ENCODE measurements at regions not wholly inside any gene's neighbourhood (a gene's known extent, or its start where the extent isn't known, plus 50 kb on each side); places are given as distances from the start of the nearest gene placed in this dataset.
"Not testable (repeated sequence)": the region's sequence is repeated elsewhere in the genome, so short reads cannot be mapped to it uniquely, and the experiment has no call there.

DNA sequence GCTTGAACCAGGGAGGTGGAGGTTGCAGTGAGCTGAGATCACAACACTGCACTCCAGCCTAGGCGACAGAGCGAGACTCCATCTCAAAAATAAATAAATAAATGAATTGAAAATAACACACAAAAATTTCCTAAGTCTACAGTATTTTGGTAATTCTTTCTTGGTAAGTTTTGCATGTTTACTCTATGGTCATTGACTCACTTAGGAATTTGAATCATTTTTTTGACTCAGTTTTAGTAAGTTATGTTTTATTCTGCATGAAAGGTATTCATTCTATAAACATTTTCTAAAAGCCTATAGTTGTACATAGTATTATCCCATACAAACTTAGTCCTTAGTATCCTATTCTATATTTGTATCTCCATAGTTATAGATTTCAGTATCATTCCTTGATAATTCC, 772.9 kb upstream of the SLIT2 start:
- no peak overlapping the region for H3K4me3 Mint-ChIP-seq
- H3K27ac Mint-ChIP-seq: no peak overlapping the region
- H3K27me3 Mint-ChIP-seq: no peaks in the 10 kb centered on the region
- H3K36me3 Mint-ChIP-seq: no peaks in the 10 kb centered on the region
- no peaks in the 10 kb centered on the region for H3K9me3 Mint-ChIP-seq
- ATAC-seq (ENCODE audit: low read depth) (no peak), DNase-seq (ENCODE audit: low spot score in 2 of 2) (no peak)
- no peaks in the 10 kb centered on the region for H3K4me1 Mint-ChIP-seq

DNA sequence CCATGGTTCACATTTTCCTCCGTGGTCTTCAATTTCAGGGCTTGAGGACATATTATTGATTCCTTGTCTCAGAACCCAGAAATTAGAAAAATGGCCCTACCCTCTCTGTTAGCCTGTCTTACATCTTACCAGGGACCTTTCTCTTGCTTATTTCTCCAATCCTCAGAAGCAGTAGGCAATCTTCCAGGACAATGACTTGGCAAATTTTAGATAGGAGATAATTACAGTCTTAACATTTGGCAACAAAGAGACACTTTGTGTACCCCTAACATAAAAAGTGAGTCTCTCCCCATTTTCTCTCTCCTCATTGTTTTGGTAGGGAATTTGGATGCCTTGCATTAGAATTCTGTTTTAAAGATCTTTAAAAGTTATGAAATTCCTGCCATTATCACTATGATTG, 778.1 kb upstream of the SLIT2 start:
- Mint-ChIP-seq H3K36me3 (no peaks in the 10 kb centered on the region), H3K9me3 (peaks cover 3% of the 10 kb centered on the region), H3K4me3 (no peak overlapping the region), H3K27me3 (no peaks in the 10 kb centered on the region), H3K27ac (no peak overlapping the region), H3K4me1 (no peaks in the 10 kb centered on the region)
- no peak for DNase-seq (ENCODE audit: low spot score in 2 of 2)
- no peak for ATAC-seq (ENCODE audit: low read depth)

DNA sequence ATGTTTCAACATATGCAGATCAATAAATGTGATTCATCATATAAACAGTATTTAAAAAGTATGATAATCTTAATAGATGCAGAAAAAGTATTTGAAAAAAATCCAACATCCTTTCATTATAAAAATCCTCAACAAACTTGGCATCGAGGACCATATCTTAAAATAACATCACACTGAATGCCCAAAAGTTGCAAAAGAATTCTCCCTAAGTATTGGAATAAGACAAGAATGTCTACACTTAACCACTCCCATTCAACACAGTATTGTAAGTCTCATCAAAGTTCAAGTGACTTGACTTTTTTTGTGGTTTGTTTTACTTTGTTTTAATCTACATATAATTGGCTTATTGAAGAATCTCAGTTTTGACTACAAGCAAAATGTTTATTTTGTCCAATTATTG, 779.0 kb upstream of the SLIT2 start:
- no peak for ATAC-seq (ENCODE audit: low read depth)
- H3K4me1 Mint-ChIP-seq: no peaks in the 10 kb centered on the region
- peaks cover 3% of the 10 kb centered on the region for H3K9me3 Mint-ChIP-seq
- no peaks in the 10 kb centered on the region for H3K27me3 Mint-ChIP-seq
- no peak overlapping the region for H3K4me3 Mint-ChIP-seq
- H3K27ac Mint-ChIP-seq: no peak overlapping the region
- H3K36me3 Mint-ChIP-seq: no peaks in the 10 kb centered on the region
- DNase-seq (ENCODE audit: low spot score in 2 of 2): no peak

DNA sequence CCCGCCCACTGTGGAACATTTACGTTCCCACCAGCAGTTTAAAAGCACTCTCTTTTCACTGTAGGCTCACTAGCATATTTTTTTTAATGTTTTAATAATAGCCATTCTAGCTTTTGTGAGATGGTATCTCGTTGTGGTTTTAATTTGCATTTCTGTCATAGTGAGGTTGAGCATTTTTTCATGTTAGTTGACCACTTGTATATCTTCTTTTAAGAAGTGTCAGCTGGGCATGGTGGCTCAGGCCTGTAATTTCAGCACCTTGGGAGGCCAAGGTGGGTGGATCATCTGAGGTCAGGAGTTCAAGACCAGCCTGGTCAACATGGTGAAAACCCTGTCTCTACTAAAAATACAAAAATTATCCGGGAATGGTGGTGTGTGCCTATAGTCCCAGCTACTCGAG, 781.7 kb upstream of the SLIT2 start:
- not testable (repeated sequence) for ATAC-seq (ENCODE audit: low read depth)

DNA sequence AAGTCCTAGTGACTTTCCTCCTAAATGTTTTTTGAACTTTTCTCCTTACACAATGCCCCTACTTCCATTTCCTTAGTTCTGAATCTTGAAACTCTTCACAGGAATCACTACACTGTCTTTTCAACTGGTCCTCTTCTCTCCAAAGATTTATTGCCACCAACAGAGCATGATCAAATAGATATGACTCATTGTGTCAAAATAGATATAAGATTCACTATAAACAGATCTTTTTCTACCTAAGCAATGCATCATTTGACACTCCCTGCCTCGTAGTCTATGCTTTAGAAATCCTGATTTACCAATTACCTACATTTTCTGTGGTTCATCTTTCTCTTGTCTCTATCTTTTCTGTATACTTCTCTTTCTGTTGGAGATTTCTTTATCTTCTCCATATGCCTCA, 789.6 kb upstream of the SLIT2 start:
- DNase-seq (ENCODE audit: low spot score in 2 of 2) (no peak), ATAC-seq (ENCODE audit: low read depth) (no peak)
- Mint-ChIP-seq H3K4me3 (no peak overlapping the region), H3K27ac (no peak overlapping the region), H3K4me1 (no peaks in the 10 kb centered on the region), H3K36me3 (no peaks in the 10 kb centered on the region), H3K27me3 (no peaks in the 10 kb centered on the region), H3K9me3 (peaks cover 6% of the 10 kb centered on the region)

More for the DNA sequence above, 781.7 kb upstream of the SLIT2 start:
- H3K4me3 Mint-ChIP-seq; H3K4me1 Mint-ChIP-seq; H3K36me3 Mint-ChIP-seq; DNase-seq (ENCODE audit: low spot score in 2 of 2); H3K27me3 Mint-ChIP-seq; H3K27ac Mint-ChIP-seq; H3K9me3 Mint-ChIP-seq: not testable (repeated sequence)

DNA sequence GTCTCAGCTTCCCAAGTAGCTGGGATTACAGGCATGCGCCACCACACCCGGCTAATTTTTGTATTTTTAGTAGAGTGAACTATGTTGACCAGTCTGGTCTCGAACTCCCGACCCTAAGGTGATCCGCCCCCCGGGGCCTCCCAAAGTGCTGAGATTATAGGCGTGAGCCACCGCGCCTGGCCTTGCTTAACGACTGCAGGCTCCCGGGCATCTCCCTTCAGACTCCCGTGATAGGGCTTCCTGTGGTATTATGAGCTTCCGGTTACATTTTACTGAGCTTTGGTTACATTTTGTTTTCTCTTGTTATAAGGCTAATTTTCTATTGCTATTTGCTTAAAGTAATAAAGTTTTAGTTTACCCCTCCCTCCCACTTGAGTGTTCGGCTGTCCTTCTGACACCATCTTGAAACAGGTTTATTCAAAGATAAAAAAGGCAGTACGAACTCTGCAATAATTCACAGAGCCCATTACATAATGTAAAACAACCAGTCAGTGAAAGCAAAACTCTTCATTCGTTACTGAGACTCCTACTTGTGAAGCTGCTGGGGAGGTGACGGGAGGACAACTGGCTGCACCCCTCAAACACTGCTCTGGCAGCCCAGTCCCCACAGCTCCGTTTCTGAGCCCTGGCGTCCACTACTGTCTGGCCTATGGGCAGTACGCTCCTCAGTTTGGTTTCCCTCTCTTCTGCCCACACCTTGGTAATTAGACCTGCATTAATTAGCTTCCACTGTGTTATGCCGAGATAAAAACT, 795.7 kb upstream of the SLIT2 start:
- Mint-ChIP-seq H3K9me3 (peaks cover 9% of the 10 kb centered on the region), H3K27me3 (no peaks in the 10 kb centered on the region), H3K4me1 (no peaks in the 10 kb centered on the region), H3K36me3 (no peaks in the 10 kb centered on the region), H3K4me3 (no peak overlapping the region), H3K27ac (no peak overlapping the region)
- DNase-seq (ENCODE audit: low spot score in 2 of 2) (no peak), ATAC-seq (ENCODE audit: low read depth) (no peak)

DNA sequence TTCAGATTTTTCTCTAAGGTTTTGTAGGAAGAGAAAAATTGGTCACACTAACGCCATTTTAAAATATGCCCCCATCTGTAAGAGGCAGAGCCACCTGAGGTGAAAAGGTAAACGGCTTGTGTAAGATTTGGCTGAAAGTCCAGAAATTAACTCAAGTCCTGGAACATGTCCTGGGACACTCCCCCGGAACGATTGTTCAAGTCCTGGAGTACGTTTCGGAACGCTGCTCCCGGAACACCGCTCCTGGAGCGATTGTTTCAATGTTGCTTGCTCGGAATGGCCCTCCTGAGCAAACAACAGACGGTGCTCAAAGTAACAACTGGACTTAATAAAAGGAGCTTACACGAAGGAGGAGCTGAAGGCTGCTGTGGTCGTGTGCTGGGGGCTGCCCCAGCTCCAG, 796.5 kb upstream of the SLIT2 start:
- peaks cover 6% of the 10 kb centered on the region for H3K9me3 Mint-ChIP-seq
- no peaks in the 10 kb centered on the region for H3K36me3 Mint-ChIP-seq
- DNase-seq (ENCODE audit: low spot score in 2 of 2) (no peak), ATAC-seq (ENCODE audit: low read depth) (no peak)
- H3K4me1 Mint-ChIP-seq: no peaks in the 10 kb centered on the region
- H3K27me3 Mint-ChIP-seq: no peaks in the 10 kb centered on the region
- H3K27ac Mint-ChIP-seq: no peak overlapping the region
- no peak overlapping the region for H3K4me3 Mint-ChIP-seq

DNA sequence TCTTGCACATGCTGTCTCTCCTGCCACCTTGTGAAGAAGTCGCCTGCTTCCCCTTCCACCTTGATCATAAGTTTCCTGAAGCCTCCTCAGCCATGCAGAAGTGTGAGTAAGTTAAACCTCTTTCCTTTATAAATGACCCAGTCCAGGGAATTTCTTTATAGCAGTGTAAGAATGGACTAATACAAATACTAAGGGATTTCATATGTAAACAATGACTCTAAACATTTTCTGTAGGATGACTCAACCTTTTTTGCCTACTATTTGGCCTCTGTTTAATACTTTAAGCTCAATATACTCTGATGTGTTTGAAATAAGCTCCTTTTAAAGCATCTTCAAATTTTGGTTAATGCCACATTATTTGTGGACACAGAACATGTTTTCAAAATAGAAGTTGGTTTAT, 813.5 kb upstream of the SLIT2 start:
- no peak for DNase-seq (ENCODE audit: low spot score in 2 of 2)
- no peak for ATAC-seq (ENCODE audit: low read depth)

DNA sequence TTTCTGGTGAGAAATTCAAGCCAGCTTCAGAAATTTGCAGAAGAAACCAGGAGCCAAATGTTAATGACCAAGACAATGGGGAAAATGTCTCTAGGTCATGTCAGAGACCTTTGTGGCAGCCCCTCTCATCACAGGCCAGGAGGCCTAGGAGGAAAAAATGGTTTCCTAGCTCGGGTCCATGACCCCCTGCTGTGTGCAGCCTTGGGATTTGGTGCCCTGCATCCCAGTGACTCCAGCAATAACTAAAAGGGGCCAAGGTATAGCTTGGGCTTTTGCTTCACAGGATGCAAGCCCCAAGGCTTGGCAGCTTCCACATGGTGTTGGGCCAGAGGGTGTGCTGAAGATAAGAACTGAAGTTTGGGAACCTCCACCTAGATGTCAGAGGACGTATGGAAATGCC, 814.7 kb upstream of the SLIT2 start:
- H3K27ac Mint-ChIP-seq: no peak overlapping the region
- H3K4me3 Mint-ChIP-seq: no peak overlapping the region
- no peaks in the 10 kb centered on the region for H3K36me3 Mint-ChIP-seq
- DNase-seq (ENCODE audit: low spot score in 2 of 2) (no peak), ATAC-seq (ENCODE audit: low read depth) (no peak)
- H3K4me1 Mint-ChIP-seq: no peaks in the 10 kb centered on the region
- H3K27me3 Mint-ChIP-seq: no peaks in the 10 kb centered on the region
- peaks cover 4% of the 10 kb centered on the region for H3K9me3 Mint-ChIP-seq

More for the DNA sequence above, 813.5 kb upstream of the SLIT2 start:
- Mint-ChIP-seq H3K4me3 (no peak overlapping the region), H3K27ac (no peak overlapping the region), H3K9me3 (peaks cover 4% of the 10 kb centered on the region), H3K4me1 (no peaks in the 10 kb centered on the region), H3K36me3 (no peaks in the 10 kb centered on the region), H3K27me3 (no peaks in the 10 kb centered on the region)

DNA sequence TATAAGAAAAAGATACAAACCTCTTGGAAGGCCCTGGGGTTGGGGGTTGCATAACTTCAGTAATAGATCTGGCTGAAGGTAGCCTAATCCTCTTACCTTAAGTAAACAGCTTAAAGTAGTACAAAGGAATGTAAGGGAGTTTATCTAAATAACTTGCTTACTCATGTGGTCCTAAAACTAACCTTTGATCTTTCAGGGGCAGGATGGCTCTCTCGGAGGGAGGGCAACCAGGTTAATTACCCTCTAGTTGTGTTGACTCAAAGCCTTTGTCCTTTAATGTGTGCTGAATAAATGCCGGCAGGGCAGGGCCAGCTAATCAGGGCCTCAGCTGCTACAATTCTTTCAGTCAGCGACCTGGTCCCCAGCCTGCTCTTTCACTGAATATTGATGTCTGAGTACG, 822.0 kb upstream of the SLIT2 start:
- peaks cover 5% of the 10 kb centered on the region for H3K9me3 Mint-ChIP-seq
- no peak for ATAC-seq (ENCODE audit: low read depth)
- no peak overlapping the region for H3K4me3 Mint-ChIP-seq
- DNase-seq (ENCODE audit: low spot score in 2 of 2): no peak
- no peak overlapping the region for H3K27ac Mint-ChIP-seq
- no peaks in the 10 kb centered on the region for H3K27me3 Mint-ChIP-seq
- no peaks in the 10 kb centered on the region for H3K36me3 Mint-ChIP-seq
- no peaks in the 10 kb centered on the region for H3K4me1 Mint-ChIP-seq

DNA sequence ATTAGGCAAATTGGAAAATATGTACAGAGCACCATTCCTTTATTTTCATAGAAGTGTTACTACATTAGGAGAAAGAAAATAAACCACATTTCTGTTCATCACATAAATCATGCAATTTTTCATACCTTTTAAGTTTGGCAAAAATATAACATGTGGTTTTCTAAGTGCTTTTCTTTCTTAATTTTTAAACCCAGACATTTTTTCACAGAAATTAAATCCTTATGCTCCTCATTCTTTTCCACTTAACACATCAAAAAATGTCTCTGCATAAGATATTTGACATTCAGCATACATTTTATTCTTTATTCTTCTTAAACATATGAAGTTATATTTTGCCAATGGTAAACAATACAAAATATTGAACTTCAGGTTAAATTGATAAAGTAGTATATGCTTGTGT, 826.6 kb upstream of the SLIT2 start:
- Mint-ChIP-seq H3K36me3 (no peaks in the 10 kb centered on the region), H3K9me3 (no peaks in the 10 kb centered on the region), H3K4me1 (no peaks in the 10 kb centered on the region), H3K27me3 (no peaks in the 10 kb centered on the region), H3K4me3 (no peak overlapping the region), H3K27ac (no peak overlapping the region)
- DNase-seq (ENCODE audit: low spot score in 2 of 2): no peak
- no peak for ATAC-seq (ENCODE audit: low read depth)

DNA sequence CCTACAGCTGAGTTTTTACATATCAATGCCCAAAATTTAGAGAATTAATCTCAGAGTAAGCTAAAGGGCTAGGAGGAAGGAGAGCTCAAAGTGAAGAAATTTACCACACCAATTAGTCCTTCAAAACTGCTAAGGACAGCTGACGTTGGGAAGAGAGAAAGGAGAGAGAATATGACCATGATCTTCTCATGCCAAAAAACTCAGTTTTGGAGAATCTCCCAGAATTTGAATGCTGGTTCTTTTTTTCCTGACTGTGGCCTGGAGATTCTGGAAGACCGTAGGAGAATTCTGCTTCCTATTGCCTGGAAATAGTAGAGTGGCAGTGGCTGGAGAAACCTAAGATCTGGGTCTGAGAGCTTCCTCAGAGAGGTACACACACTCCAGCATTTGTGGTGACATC, 834.4 kb upstream of the SLIT2 start:
- ATAC-seq (ENCODE audit: low read depth): no peak
- H3K27me3 Mint-ChIP-seq: no peaks in the 10 kb centered on the region
- no peak overlapping the region for H3K27ac Mint-ChIP-seq
- peaks cover 2% of the 10 kb centered on the region for H3K9me3 Mint-ChIP-seq
- H3K36me3 Mint-ChIP-seq: no peaks in the 10 kb centered on the region
- no peak for DNase-seq (ENCODE audit: low spot score in 2 of 2)
- H3K4me3 Mint-ChIP-seq: no peak overlapping the region
- H3K4me1 Mint-ChIP-seq: no peaks in the 10 kb centered on the region

DNA sequence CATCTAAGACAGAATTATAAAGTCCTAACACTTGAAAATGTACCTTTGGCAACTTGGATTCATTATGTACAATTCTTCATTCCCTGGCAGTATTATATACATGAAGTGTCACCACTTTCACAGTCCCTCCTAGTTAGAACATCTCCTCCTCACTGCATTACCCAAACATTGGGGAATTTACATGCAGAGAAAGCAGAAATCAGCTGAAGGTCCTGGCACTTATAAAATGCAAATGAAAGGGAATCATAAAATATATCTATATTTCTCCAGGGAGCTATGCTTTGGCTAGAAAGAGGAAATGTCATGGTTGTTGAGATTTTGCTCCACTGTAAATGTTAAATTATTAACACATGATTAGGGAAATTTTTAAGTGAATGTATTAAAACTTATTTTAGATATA, 835.6 kb upstream of the SLIT2 start:
- DNase-seq (ENCODE audit: low spot score in 2 of 2): no peak
- H3K36me3 Mint-ChIP-seq: no peaks in the 10 kb centered on the region
- no peaks in the 10 kb centered on the region for H3K27me3 Mint-ChIP-seq
- peaks cover 2% of the 10 kb centered on the region for H3K9me3 Mint-ChIP-seq
- H3K27ac Mint-ChIP-seq: no peak overlapping the region
- ATAC-seq (ENCODE audit: low read depth): no peak
- H3K4me3 Mint-ChIP-seq: no peak overlapping the region
- H3K4me1 Mint-ChIP-seq: no peaks in the 10 kb centered on the region

DNA sequence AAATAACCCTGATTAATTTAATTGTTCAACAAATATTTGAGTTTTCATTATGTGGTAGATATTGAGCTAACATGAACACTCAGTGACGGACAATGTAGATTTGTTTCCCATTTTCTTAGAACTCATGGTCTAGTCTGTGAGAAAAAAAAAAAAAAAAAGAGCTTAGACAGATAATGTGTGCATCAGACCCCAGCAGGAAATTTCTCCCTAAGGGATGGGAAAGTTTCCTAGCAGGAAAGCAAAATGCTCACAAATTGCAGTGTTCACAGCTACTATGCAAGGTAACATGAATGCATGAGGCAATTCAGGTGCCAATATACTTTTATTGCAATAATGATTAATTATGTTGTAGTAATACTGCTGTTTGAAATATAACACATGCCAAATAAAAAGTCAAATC, 843.2 kb upstream of the SLIT2 start:
- no peak overlapping the region for H3K27ac Mint-ChIP-seq
- no peak for ATAC-seq (ENCODE audit: low read depth)
- no peak for DNase-seq (ENCODE audit: low spot score in 2 of 2)
- H3K4me3 Mint-ChIP-seq: no peak overlapping the region
- H3K4me1 Mint-ChIP-seq: no peaks in the 10 kb centered on the region
- no peaks in the 10 kb centered on the region for H3K27me3 Mint-ChIP-seq
- H3K9me3 Mint-ChIP-seq: peaks cover 2% of the 10 kb centered on the region
- H3K36me3 Mint-ChIP-seq: no peaks in the 10 kb centered on the region

DNA sequence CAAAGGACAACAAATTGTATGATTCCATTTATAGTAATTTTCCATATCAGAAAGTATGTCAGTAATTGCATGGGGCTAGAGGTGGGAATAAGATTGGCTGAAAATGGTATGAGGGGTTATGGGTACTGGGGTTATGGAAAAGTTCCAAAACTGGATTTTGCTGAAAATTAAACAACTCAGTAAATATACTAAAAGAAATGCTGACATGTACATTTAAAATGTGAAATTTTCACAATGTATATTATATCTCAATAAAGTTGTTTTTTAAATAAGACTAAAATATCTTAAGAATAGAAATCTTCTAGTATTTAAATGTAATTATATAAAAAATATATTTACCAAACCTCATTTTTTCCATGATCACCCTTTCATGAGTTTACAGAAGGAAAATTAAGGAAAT, 844.9 kb upstream of the SLIT2 start:
- Mint-ChIP-seq H3K27me3 (no peaks in the 10 kb centered on the region), H3K4me1 (no peaks in the 10 kb centered on the region), H3K27ac (no peak overlapping the region), H3K4me3 (no peak overlapping the region), H3K36me3 (no peaks in the 10 kb centered on the region), H3K9me3 (peaks cover 3% of the 10 kb centered on the region)
- DNase-seq (ENCODE audit: low spot score in 2 of 2) (no peak), ATAC-seq (ENCODE audit: low read depth) (no peak)
